CD4-positive, alpha-beta T cell (primary cell): ENCODE measurements at regions not wholly inside any gene's neighbourhood (a gene's known extent, or its start where the extent isn't known, plus 50 kb on each side); places are given as distances from the start of the nearest gene placed in this dataset.

ENCODE experiments used
- ATAC-seq: fragments of 200-7000 bp; cut with Tn5 transposase; one replicate; pipeline ENCODE4 v1.10.0; 2022; ENCODE audit warnings: mild to moderate bottlenecking; ENCODE audit not compliant: poor library complexity
- CTCF ChIA-PET: fragments of 350-600 bp; sonication (Branson Sonifier 250); formaldehyde crosslinking; loops from one replicate; lab custom pipeline; 2021; ENCODE audit warnings: antibody characterized with exemption, inconsistent platforms; lab: Charles Lee
- POLR2A ChIA-PET: fragments of 350-600 bp; sonication (Branson Sonifier 250); formaldehyde crosslinking; loops from one replicate; lab custom pipeline; 2021; ENCODE audit warnings: antibody characterized with exemption, inconsistent platforms; lab: Charles Lee
- DNase-seq, 14 experiments: peaks; one replicate each; pipeline ENCODE4 v3.0.0-alpha.2; 2013 to 2020; ENCODE audit warnings: mixed read lengths in 2 of 14
- H3K27ac ChIP-seq, 2 donors: one replicate each; pipeline versions ENCODE4 v1.5.1 to v1.7.0; 2013; ENCODE audit warnings: low read length in 2 of 2, low read depth in 1 of 2, mild to moderate bottlenecking in 1 of 2
- H3K27me3 ChIP-seq, 2 experiments: 1 replicate in 1 of 2; 2 replicates in 1 of 2; pipeline versions ENCODE4 v1.6.1 to v1.7.0; 2013; ENCODE audit warnings: low read length in 2 of 2, control low read depth in 1 of 2, mild to moderate bottlenecking in 1 of 2, moderate library complexity in 1 of 2; ENCODE audit not compliant: insufficient read depth in 2 of 2, control insufficient read depth in 1 of 2
- H3K36me3 ChIP-seq: one replicate; pipeline ENCODE4 v1.6.1; 2013; ENCODE audit warnings: low read length, control low read depth; ENCODE audit not compliant: insufficient read depth
- H3K4me1 ChIP-seq: one replicate; pipeline ENCODE4 v1.6.1; 2013; ENCODE audit warnings: low read length, control low read depth; ENCODE audit not compliant: insufficient read depth
- H3K4me3 ChIP-seq: one replicate; pipeline ENCODE4 v1.5.1; 2013; ENCODE audit warnings: mild to moderate bottlenecking, low read length, moderate library complexity
- H3K9me3 ChIP-seq, 2 experiments: 1 replicate in 1 of 2; 2 replicates in 1 of 2; pipeline versions ENCODE4 v1.6.1 to v1.7.0; 2013; ENCODE audit warnings: low read length in 2 of 2, mild to moderate bottlenecking in 2 of 2, control low read depth in 1 of 2, moderate library complexity in 1 of 2; ENCODE audit not compliant: control insufficient read depth in 1 of 2, insufficient read depth in 1 of 2
- H3K27ac Mint-ChIP-seq: one replicate; pipeline ENCODE4 v1.8.0; 2020; ENCODE audit warnings: mixed read lengths
- H3K27me3 Mint-ChIP-seq: one replicate; pipeline ENCODE4 v1.8.0; 2021; ENCODE audit warnings: mixed read lengths
- H3K36me3 Mint-ChIP-seq: one replicate; pipeline ENCODE4 v1.8.0; 2021; ENCODE audit warnings: low read depth, mixed read lengths
- H3K4me1 Mint-ChIP-seq: one replicate; pipeline ENCODE4 v1.8.0; 2021; ENCODE audit warnings: low read depth, mixed read lengths
- H3K4me3 Mint-ChIP-seq: one replicate; pipeline ENCODE4 v1.8.0; 2020; ENCODE audit warnings: mild to moderate bottlenecking, mixed read lengths
- H3K9me3 Mint-ChIP-seq: one replicate; pipeline ENCODE4 v1.8.0; 2020; ENCODE audit warnings: mixed read lengths
- CTCF ChIP-seq: fragments of 200-600 bp; IDR thresholded peaks from one replicate; pipeline ENCODE4 v1.8.0; 2022; ENCODE audit warnings: antibody characterized with exemption, mild to moderate bottlenecking
- intact Hi-C, 2 experiments: fragments of 100-400 bp; cut with DNase I in 1 of 2; cut with micrococcal nuclease in 1 of 2; formaldehyde crosslinking; loops; one replicate each; pipeline versions ENCODE4 v1.15.1 to v1.9.0; 2023 to 2025; cut with DNase I, micrococcal nuclease

- H3K27me3 ChIP-seq: no peaks in the 10 kb centered on the region
- intact Hi-C loops: no loop called here
- Mint-ChIP-seq H3K27me3 (no peaks in the 10 kb centered on the region), H3K9me3 (peaks cover 10% of the 10 kb centered on the region), H3K36me3 (no peaks in the 10 kb centered on the region), H3K4me1 (no peaks in the 10 kb centered on the region), H3K27ac (no peak overlapping the region), H3K4me3 (no peak overlapping the region)
- H3K4me3 ChIP-seq: no peak overlapping the region
- CTCF ChIA-PET: no interaction called here
- no peak overlapping the region for H3K27ac ChIP-seq
- TF ChIP-seq CTCF: no peak
- H3K36me3 ChIP-seq: no peaks in the 10 kb centered on the region
- H3K9me3 ChIP-seq: peaks cover 0 to 13% of the 10 kb centered on the region in 2 experiments
- ATAC-seq: no peak
- DNase-seq: no peak
- POLR2A ChIA-PET: no interaction called here
- H3K4me1 ChIP-seq: no peaks in the 10 kb centered on the region
Measured at GRCh38 chr13:85461621-85462020, 337.6 kb downstream of the SLITRK6 start.

DNA sequence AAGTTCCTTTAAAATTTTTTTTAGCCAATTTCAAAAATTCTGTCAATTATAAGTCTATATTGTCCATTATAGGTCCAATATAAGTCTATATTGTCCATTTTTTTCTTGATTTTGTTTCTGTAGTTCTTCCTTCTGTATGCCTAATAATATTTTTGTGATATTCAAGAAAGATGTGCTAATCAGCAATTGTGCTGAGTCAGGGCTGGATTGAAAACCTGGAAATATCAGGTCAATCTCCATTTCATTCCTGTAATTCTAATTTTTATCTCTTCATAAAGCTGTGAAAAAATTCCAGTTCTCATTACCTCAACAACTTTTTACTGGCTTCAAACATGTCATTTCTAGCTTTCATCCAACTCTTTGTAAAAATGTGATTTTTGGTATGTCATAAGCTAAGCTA, 353.7 kb downstream of the SLITRK6 start:
- Mint-ChIP-seq H3K27ac (no peak overlapping the region), H3K36me3 (no peaks in the 10 kb centered on the region), H3K4me1 (no peaks in the 10 kb centered on the region), H3K27me3 (no peaks in the 10 kb centered on the region), H3K9me3 (no peaks in the 10 kb centered on the region), H3K4me3 (no peak overlapping the region)
- Histone ChIP-seq H3K27me3 (no peaks in the 10 kb centered on the region), H3K27ac (no peak overlapping the region), H3K36me3 (no peaks in the 10 kb centered on the region), H3K4me1 (no peaks in the 10 kb centered on the region), H3K4me3 (no peak overlapping the region), H3K9me3 (peaks cover 0 to 5% of the 10 kb centered on the region in 2 experiments)
- ChIA-PET POLR2A (no interaction called here), CTCF (no interaction called here)
- ATAC-seq (no peak), DNase-seq (no peak)
- TF ChIP-seq CTCF: no peak
- intact Hi-C loops: no loop called here

DNA sequence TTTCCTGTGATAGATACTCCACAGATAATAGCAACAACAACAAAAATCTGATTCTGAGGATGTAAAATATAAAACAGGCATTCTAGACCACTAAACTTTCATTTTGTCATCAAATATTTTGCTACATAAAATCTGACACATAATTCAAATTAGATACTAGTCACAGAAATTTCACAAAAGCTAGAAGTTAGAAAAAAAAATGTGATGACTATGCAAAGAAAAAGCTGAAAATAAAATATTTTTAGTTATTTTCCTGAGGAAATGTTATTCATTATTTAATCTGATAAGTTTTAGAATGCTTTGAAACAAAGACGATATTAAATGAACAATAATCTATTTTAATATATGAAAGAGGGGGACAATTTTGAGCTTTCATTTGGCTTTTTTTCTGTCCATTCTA, 357.2 kb downstream of the SLITRK6 start:
- H3K27ac Mint-ChIP-seq: no peak overlapping the region
- TF ChIP-seq CTCF: no peak
- DNase-seq: no peak
- intact Hi-C loops: no loop called here
- no peak for ATAC-seq
- no peaks in the 10 kb centered on the region for H3K36me3 ChIP-seq
- H3K4me3 ChIP-seq: no peak overlapping the region
- no peaks in the 10 kb centered on the region for H3K27me3 ChIP-seq
- no peaks in the 10 kb centered on the region for H3K4me1 Mint-ChIP-seq
- no peaks in the 10 kb centered on the region for H3K9me3 Mint-ChIP-seq
- no peaks in the 10 kb centered on the region for H3K27me3 Mint-ChIP-seq
- no peak overlapping the region for H3K4me3 Mint-ChIP-seq
- POLR2A ChIA-PET: no interaction called here
- H3K36me3 Mint-ChIP-seq: no peaks in the 10 kb centered on the region
- no peak overlapping the region for H3K27ac ChIP-seq
- H3K4me1 ChIP-seq: no peaks in the 10 kb centered on the region
- peaks cover 0 to 5% of the 10 kb centered on the region in 2 experiments for H3K9me3 ChIP-seq
- CTCF ChIA-PET: no interaction called here
